ENCODE measurements at regions not wholly inside any gene's neighbourhood (a gene's known extent, or its start where the extent isn't known, plus 50 kb on each side); places are given as distances from the start of the nearest gene placed in this dataset.

GRCh38 chr4:178387756-178388155 lies 945.5 kb upstream of the AGA start:
- no peak overlapping the region for H3K27ac Mint-ChIP-seq
- H3K27me3 Mint-ChIP-seq (ENCODE audit: low read depth) = no peaks in the 10 kb centered on the region
- H3K36me3 Mint-ChIP-seq (ENCODE audit: low read depth) = no peaks in the 10 kb centered on the region
- TF ChIP-seq CTCF (IDR thresholded peaks at IDR 0.05; ENCODE audit: unreplicated experiment in 3 of 3) = no peak
- no peaks in the 10 kb centered on the region for H3K9me3 Mint-ChIP-seq
- no peak overlapping the region for H3K4me3 Mint-ChIP-seq
- no peaks in the 10 kb centered on the region for H3K4me1 Mint-ChIP-seq

- TF ChIP-seq CTCF (IDR thresholded peaks at IDR 0.05; ENCODE audit: unreplicated experiment in 3 of 3) = no peak
- no peaks in the 10 kb centered on the region for H3K27me3 Mint-ChIP-seq (ENCODE audit: low read depth)
- no peak overlapping the region for H3K4me3 Mint-ChIP-seq
- H3K9me3 Mint-ChIP-seq = peaks cover 2% of the 10 kb centered on the region
- no peak overlapping the region for H3K27ac Mint-ChIP-seq
- H3K4me1 Mint-ChIP-seq = no peaks in the 10 kb centered on the region
- no peaks in the 10 kb centered on the region for H3K36me3 Mint-ChIP-seq (ENCODE audit: low read depth)
These were observed 953.6 kb upstream of the AGA start for GRCh38 chr4:178395798-178396197.

GRCh38 chr4:178412455-178412854 lies 970.2 kb upstream of the AGA start:
- Mint-ChIP-seq H3K9me3 (no peaks in the 10 kb centered on the region), H3K4me3 (no peak overlapping the region), H3K36me3 (ENCODE audit: low read depth) (no peaks in the 10 kb centered on the region), H3K27me3 (ENCODE audit: low read depth) (no peaks in the 10 kb centered on the region), H3K27ac (no peak overlapping the region), H3K4me1 (no peaks in the 10 kb centered on the region)
- TF ChIP-seq CTCF (IDR thresholded peaks at IDR 0.05; ENCODE audit: unreplicated experiment in 3 of 3) = no peak

- no peak for TF ChIP-seq CTCF (IDR thresholded peaks at IDR 0.05; ENCODE audit: unreplicated experiment in 3 of 3)
- H3K4me1 Mint-ChIP-seq = no peaks in the 10 kb centered on the region
These were observed 971.8 kb upstream of the AGA start for GRCh38 chr4:178414042-178414441.

DNA sequence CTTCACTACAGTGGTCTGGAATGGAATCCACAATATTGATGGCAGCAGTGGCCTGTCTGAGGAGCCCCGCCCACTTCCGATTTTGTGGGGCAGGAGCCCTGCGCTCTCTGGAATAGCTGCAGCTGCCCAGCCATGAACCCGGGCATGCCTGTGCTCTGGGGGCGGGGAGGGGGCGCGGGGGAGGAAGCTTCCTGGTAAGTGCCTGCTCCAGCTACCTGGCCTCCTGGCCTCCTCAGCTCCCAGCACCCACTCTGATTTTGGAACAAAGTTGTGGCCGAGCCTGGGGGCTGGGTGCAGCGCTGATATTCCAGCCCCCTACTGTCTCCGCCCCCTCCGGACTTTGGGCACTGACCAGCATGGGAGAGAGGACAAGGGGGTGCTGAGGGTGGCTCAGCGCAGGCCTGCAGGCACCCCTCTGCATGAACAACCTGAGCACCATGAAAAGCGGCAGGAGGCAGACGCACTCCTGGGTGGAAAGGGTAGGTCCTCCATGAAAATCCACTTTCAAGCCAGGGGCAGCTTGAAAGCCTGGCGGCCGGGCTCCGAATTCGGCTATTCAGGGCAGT lies 972.7 kb upstream of the AGA start:
- Mint-ChIP-seq H3K4me3 (no peak overlapping the region), H3K27me3 (ENCODE audit: low read depth) (no peaks in the 10 kb centered on the region), H3K27ac (no peak overlapping the region), H3K4me1 (no peaks in the 10 kb centered on the region), H3K9me3 (no peaks in the 10 kb centered on the region), H3K36me3 (ENCODE audit: low read depth) (no peaks in the 10 kb centered on the region)
- no peak for TF ChIP-seq CTCF (IDR thresholded peaks at IDR 0.05; ENCODE audit: unreplicated experiment in 3 of 3)

More at GRCh38 chr4:178414042-178414441, 971.8 kb upstream of the AGA start:
- Mint-ChIP-seq H3K9me3 (no peaks in the 10 kb centered on the region), H3K36me3 (ENCODE audit: low read depth) (no peaks in the 10 kb centered on the region), H3K27ac (no peak overlapping the region), H3K4me3 (no peak overlapping the region), H3K27me3 (ENCODE audit: low read depth) (no peaks in the 10 kb centered on the region)

GRCh38 chr4:178415925-178416324 lies 973.7 kb upstream of the AGA start:
- Mint-ChIP-seq H3K36me3 (ENCODE audit: low read depth) (no peaks in the 10 kb centered on the region), H3K27me3 (ENCODE audit: low read depth) (no peaks in the 10 kb centered on the region), H3K4me1 (no peaks in the 10 kb centered on the region), H3K4me3 (no peak overlapping the region), H3K9me3 (no peaks in the 10 kb centered on the region), H3K27ac (no peak overlapping the region)
- no peak for TF ChIP-seq CTCF (IDR thresholded peaks at IDR 0.05; ENCODE audit: unreplicated experiment in 3 of 3)
